GM13977 (cell line): ENCODE measurements at regions not wholly inside any gene's neighbourhood (a gene's known extent, or its start where the extent isn't known, plus 50 kb on each side); places are given as distances from the start of the nearest gene placed in this dataset.

Experiments used
- DNase-seq: peaks from one replicate; pipeline ENCODE4 v3.0.0; 2012; ENCODE audit warnings: low spot score
- CTCF ChIP-seq: IDR thresholded peaks from 2 replicates; pipeline ENCODE4 v1.5.1; 2012; ENCODE audit warnings: mild to moderate bottlenecking, control low read depth; ENCODE audit not compliant: insufficient read depth; ENCODE audit errors: extremely low read depth, missing control alignments
- in situ Hi-C: fragments of 300-500 bp; cut with MboI; formaldehyde crosslinking; loops from one replicate; pipeline ENCODE4 v1.12.0; 2022; ENCODE audit warnings: low sequenced_read_pairs, low pct_unique_long_range_greater_than_20kb, mixed read lengths, inconsistent platforms; ENCODE audit not compliant: unreplicated experiment

GRCh38 chr7:26438078-26438477 is 146.4 kb downstream of the SNX10 start:
- no peak for TF ChIP-seq CTCF
- no peak for DNase-seq
- in situ Hi-C loops, result no loop called here

- TF ChIP-seq CTCF, result no peak
- in situ Hi-C loops, result no loop called here
- no peak for DNase-seq
These were observed 148.0 kb downstream of the SNX10 start for GRCh38 chr7:26439521-26440232.

GRCh38 chr7:26440233-26441001 is 148.8 kb downstream of the SNX10 start:
- DNase-seq, result no peak
- TF ChIP-seq CTCF, result no peak
- in situ Hi-C loops, result no loop called here

- in situ Hi-C loops, result no loop called here
- DNase-seq, result no peak
- no peak for TF ChIP-seq CTCF
These were observed 149.4 kb downstream of the SNX10 start for GRCh38 chr7:26441002-26441521.

- DNase-seq, result no peak
- TF ChIP-seq CTCF, result no peak
- in situ Hi-C loops, result no loop called here
These were observed 150.1 kb downstream of the SNX10 start for GRCh38 chr7:26441611-26442277.

- no peak for TF ChIP-seq CTCF
- no peak for DNase-seq
- in situ Hi-C loops, result no loop called here
These were observed 151.3 kb downstream of the SNX10 start for GRCh38 chr7:26443006-26443405.
